22Rv1 (cell line): ENCODE measurements at regions not wholly inside any gene's neighbourhood (a gene's known extent, or its start where the extent isn't known, plus 50 kb on each side); places are given as distances from the start of the nearest gene placed in this dataset.

Source experiments
- H3K27ac ChIP-seq: fragments of 450-650 bp; 2 replicates; pipeline ENCODE4 v1.5.1; 2017
- ZFX ChIP-seq: fragments of 450-650 bp; IDR thresholded peaks from 2 replicates; pipeline ENCODE4 v1.6.1; 2017; ENCODE audit warnings: antibody characterized with exemption, borderline replicate concordance
- TF ChIP-seq, protein P1 (sequence below): fragments of 450-650 bp; IDR thresholded peaks from 2 replicates; pipeline ENCODE4 v1.5.1; 2017; ENCODE audit warnings: mild to moderate bottlenecking

DNA sequence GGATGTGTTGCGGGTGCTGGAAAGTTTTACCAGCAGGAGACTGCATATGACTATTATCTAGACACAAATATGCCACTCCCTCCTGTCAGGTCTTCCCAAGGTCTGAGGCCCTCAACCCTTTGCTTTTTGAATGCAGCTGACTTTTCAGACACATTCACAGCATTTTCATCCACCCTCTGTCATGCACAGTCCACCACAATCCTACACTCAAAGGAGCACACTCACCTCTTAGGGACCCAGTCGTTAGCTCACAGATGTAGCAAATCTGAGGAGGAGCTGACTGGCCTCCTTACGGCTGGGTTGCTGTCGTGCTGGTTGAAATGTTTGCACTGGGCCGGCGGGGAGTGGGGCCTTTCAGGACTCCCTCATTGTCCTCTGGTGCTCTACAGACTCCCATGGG lies 479.4 kb downstream of the IRS2 start:
- no peak overlapping the region for H3K27ac ChIP-seq
- TF ChIP-seq ZFX = no peak
- TF ChIP-seq, protein P1, sequence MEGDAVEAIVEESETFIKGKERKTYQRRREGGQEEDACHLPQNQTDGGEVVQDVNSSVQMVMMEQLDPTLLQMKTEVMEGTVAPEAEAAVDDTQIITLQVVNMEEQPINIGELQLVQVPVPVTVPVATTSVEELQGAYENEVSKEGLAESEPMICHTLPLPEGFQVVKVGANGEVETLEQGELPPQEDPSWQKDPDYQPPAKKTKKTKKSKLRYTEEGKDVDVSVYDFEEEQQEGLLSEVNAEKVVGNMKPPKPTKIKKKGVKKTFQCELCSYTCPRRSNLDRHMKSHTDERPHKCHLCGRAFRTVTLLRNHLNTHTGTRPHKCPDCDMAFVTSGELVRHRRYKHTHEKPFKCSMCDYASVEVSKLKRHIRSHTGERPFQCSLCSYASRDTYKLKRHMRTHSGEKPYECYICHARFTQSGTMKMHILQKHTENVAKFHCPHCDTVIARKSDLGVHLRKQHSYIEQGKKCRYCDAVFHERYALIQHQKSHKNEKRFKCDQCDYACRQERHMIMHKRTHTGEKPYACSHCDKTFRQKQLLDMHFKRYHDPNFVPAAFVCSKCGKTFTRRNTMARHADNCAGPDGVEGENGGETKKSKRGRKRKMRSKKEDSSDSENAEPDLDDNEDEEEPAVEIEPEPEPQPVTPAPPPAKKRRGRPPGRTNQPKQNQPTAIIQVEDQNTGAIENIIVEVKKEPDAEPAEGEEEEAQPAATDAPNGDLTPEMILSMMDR = no peak

DNA sequence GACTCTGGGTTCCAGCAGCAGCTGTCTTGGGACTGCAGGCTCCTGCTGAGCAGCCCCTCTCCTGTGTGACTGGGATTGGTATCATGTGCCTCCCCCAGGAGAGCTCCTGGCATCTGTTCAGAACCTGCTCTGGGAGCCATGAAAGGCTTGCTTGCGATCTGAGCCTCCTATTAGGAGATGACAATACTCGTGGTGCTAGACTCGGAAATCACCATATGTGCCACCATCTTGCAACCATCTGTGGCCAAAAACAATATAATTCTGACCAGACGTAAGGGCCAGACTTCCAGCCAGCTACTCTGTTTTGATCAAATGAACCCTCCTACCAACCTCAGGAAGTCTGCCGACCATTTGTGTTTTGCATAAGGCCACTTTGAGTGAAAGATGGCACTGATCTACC lies 484.7 kb downstream of the IRS2 start:
- TF ChIP-seq ZFX = no peak
- TF ChIP-seq, protein P1 = no peak
- no peak overlapping the region for H3K27ac ChIP-seq

DNA sequence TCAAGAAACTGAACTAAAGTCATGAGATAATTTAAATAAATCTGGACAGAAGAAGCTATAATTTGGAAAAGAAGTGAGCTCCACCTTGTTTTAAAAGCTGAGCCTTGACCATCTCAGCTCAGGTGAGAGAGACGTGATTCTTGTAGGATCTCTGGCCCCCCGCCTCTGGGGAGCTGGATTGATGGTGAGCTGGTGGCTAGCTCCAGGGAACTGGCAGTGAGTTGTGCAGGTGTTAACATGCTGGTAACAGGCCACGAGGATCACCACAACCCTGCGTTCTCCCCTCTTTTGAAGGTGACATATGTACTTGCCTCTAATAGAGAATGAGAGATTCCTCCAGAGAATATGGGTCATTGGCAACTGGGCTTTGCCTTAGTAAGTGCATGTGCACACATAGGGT lies 485.1 kb downstream of the IRS2 start:
- no peak overlapping the region for H3K27ac ChIP-seq
- TF ChIP-seq ZFX = no peak
- TF ChIP-seq, protein P1 = no peak

DNA sequence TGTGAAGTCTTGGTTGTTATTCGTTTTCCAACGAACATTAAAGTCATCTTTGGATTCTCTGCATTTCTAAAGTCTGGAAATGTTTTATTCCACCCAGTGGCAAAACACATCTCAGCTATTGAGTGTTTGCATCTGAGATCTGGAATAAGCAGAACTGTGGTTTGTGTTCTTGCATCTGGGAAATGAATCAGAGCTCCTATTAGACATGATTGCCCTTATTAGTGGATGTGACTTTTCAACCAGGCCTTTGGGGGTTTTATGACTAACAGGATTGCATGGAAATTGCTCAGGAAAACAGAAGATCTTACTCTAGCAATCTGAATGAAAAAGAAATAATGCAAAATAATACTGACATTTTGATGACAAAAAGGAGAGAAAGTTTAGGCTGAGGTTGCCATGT lies 488.8 kb downstream of the IRS2 start:
- H3K27ac ChIP-seq = no peak overlapping the region

DNA sequence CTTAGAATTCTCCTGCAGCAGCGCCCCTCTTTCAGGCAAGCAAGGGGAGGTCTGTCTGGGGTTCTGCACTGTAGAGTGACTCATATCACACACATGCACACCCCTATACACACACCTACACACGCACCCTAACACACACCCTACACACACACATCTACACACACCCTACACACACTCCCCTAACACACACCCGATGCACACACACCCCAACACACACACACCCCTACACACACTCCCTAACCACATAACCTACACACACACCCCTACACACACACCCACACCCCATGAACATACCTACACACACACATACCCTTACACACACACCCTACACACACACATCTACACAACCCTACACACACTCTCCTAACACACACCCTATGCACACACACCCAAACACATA lies 493.2 kb downstream of the IRS2 start:
- TF ChIP-seq, protein P1 = no peak
- TF ChIP-seq ZFX = no peak

More for the DNA sequence above, 488.8 kb downstream of the IRS2 start:
- TF ChIP-seq ZFX = no peak
- TF ChIP-seq, protein P1 = no peak

DNA sequence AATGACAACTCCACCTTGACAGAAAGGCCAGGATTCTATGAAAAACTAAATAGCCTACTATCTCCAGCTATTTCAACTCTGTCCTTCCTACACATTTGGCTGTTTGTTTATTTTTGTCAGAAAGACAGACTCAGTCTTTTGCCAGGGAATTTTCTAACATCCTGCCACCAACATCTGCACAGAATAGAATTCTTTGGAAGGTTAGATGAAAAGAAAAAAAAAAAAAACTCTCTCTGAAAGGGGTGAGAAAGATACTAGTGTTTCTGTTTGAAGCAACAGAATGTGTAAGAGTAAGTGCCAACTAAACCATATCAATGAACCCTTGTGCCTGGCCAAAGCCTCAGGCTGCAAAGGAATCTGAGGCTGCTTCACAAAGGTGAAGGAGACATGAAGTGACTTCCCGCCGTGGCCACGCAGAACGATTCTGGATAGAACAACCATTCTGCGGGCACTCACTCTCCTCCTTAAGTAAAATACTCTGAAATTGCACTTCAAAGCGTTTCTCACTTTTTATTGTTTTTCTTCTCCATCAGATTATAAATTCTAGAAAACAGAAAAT lies 498.2 kb downstream of the IRS2 start:
- TF ChIP-seq, protein P1 = no peak
- no peak for TF ChIP-seq ZFX

More for the DNA sequence above, 493.2 kb downstream of the IRS2 start:
- no peak overlapping the region for H3K27ac ChIP-seq

DNA sequence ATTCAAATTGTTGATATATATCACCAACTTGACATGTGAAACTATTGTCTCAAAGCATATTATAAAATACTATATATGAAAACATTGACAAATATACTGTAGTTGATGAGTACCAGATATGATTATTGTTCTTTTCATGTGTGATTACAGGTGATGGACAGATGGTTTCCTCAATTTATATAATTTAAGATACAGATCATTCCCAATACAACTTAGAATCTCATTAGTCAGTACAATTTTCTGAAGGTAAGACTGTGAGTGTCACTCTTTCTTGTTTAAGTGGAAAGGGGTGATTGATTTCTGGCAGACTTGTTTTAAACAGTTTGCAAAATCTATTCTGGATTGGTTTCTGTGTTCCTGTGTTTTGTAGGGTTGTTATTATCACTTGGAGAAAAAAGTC lies 498.8 kb downstream of the IRS2 start:
- no peak overlapping the region for H3K27ac ChIP-seq
- TF ChIP-seq ZFX = no peak
- TF ChIP-seq, protein P1 = no peak

More for the DNA sequence above, 498.2 kb downstream of the IRS2 start:
- H3K27ac ChIP-seq = no peak overlapping the region
